ENCODE measurements at regions not wholly inside any gene's neighbourhood (a gene's known extent, or its start where the extent isn't known, plus 50 kb on each side); places are given as distances from the start of the nearest gene placed in this dataset.

DNA sequence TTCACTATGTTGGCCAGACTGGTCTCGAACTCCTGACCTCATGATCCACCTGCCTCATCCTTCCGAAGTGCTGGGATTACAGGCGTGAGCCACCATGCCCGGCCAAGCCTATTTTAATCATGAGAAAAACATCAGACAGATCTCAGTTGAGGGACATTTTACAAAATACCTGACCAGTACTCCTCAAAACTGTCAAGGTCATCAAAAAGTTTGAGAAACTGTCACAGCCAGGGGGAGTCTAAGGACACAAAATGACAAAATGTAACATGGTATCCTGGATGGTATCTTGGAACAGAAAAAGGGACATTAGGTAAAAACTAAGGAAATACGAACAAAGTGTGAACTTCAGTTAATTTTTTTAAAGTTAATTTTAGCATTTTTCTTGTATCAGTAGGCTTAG, 219.8 kb upstream of the PPP1R3A start:
- no peak for DNase-seq (ENCODE audit: low read depth)
- TF ChIP-seq, protein P1, sequence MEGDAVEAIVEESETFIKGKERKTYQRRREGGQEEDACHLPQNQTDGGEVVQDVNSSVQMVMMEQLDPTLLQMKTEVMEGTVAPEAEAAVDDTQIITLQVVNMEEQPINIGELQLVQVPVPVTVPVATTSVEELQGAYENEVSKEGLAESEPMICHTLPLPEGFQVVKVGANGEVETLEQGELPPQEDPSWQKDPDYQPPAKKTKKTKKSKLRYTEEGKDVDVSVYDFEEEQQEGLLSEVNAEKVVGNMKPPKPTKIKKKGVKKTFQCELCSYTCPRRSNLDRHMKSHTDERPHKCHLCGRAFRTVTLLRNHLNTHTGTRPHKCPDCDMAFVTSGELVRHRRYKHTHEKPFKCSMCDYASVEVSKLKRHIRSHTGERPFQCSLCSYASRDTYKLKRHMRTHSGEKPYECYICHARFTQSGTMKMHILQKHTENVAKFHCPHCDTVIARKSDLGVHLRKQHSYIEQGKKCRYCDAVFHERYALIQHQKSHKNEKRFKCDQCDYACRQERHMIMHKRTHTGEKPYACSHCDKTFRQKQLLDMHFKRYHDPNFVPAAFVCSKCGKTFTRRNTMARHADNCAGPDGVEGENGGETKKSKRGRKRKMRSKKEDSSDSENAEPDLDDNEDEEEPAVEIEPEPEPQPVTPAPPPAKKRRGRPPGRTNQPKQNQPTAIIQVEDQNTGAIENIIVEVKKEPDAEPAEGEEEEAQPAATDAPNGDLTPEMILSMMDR (IDR thresholded peaks at IDR 0.05; ENCODE audit: low read length, missing control alignments) = no peak

DNA sequence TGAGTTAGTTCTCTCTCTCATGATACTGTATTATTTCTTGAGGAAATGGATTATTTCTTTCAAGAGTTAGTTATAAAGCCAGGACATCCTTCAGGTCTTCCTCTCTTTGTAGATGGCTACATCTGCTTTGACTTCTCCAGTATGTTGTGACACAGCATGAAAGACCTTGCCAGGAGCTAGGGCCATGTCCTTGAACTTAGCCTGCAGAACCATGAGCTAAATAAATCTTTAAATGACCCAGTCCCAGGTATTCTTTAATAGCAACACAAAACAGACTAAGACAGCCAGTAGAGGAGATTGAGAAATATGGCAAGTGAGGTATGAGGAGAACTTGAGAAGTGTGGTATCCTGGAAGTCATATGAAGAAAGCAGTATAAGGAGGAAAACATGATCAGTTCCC, 214.9 kb upstream of the PPP1R3A start:
- DNase-seq (ENCODE audit: low read depth) = no peak
- TF ChIP-seq, protein P1 (IDR thresholded peaks at IDR 0.05; ENCODE audit: low read length, missing control alignments) = no peak
- no peak overlapping the region for H3K4me3 ChIP-seq (replicated peaks; ENCODE audit: low read depth, low read length)

More for the DNA sequence above, 219.8 kb upstream of the PPP1R3A start:
- no peak overlapping the region for H3K4me3 ChIP-seq (replicated peaks; ENCODE audit: low read depth, low read length)

DNA sequence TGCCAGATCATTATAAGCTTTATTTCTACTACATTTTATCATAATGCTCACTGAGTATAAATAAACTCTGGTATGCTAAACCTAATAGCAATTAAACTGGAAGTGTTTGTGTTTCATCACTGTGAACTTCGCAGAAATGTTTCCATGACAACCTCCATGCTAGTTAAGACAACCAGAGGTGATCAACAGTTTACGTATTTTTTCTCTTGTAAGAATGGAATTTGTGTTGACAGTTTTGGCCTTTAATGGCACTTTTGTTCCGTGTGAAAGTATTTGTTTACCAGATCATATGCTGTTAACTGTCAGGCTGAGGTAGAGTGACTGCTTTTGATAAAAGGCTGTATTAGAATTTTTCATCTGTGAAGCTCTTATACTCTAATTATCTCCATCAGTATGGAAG, 212.1 kb upstream of the PPP1R3A start:
- DNase-seq (ENCODE audit: low read depth) = no peak
- TF ChIP-seq, protein P1 (IDR thresholded peaks at IDR 0.05; ENCODE audit: low read length, missing control alignments) = no peak
- no peak overlapping the region for H3K4me3 ChIP-seq (replicated peaks; ENCODE audit: low read depth, low read length)

DNA sequence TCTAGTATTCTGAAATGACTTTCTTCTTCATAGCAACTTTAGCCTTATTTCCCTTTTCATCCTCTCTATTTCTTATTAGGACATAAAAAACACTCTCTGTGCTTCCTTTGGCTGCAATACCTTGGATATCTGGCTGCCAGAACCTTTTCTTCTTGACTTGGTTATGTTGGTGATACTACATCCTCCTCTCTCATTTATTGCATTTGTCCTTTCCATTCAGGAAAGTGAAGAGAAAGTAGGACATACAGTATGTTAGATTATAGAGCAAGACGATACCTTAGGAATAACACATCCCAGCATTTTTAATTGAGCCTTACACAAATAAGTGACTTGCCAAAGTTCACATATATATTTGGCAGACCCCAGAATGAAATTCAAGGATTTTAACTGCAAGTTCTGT, 210.1 kb upstream of the PPP1R3A start:
- no peak overlapping the region for H3K4me3 ChIP-seq (replicated peaks; ENCODE audit: low read depth, low read length)
- DNase-seq (ENCODE audit: low read depth) = no peak
- TF ChIP-seq, protein P1 (IDR thresholded peaks at IDR 0.05; ENCODE audit: low read length, missing control alignments) = no peak

DNA sequence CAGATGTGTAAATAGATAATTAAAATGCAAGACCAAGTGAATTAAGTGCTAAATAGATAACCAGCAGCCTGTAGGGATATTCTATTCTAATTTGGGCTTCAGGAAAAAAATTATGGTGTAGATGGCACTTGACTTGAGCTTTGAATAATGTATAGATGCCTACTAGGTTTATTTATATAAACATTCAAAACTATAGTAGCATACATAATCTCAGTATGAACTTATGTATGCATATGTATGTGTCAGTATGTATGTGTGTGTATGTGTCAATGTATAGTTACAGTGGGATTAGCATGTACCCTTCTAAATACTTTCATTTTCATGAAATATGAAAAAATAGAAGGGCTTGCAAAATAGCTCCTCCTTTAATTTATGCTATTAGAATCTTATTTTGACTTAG, 207.3 kb upstream of the PPP1R3A start:
- no peak overlapping the region for H3K4me3 ChIP-seq (replicated peaks; ENCODE audit: low read depth, low read length)
- no peak for DNase-seq (ENCODE audit: low read depth)
- TF ChIP-seq, protein P1 (IDR thresholded peaks at IDR 0.05; ENCODE audit: low read length, missing control alignments) = no peak

DNA sequence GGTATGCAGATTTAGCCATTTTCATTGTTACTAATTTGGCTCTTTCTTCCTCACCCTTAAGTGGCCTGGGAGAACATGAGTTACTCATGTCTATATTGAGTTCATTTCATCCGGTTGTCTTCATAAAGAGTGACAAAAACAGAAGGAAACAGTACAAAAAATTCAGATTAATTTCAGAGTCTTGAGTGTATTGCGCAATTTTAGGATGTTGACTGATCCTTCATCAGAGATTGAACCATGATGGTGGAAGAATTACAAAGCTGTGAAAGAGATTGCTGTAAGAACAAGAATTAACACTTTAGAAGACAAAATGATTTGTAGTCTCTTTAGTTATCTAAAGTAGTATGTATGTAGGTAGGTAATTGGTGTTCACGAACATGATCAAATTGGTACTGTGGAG, 194.0 kb upstream of the PPP1R3A start:
- TF ChIP-seq, protein P1 (IDR thresholded peaks at IDR 0.05; ENCODE audit: low read length, missing control alignments) = no peak
- no peak overlapping the region for H3K4me3 ChIP-seq (replicated peaks; ENCODE audit: low read depth, low read length)
- DNase-seq (ENCODE audit: low read depth) = no peak

DNA sequence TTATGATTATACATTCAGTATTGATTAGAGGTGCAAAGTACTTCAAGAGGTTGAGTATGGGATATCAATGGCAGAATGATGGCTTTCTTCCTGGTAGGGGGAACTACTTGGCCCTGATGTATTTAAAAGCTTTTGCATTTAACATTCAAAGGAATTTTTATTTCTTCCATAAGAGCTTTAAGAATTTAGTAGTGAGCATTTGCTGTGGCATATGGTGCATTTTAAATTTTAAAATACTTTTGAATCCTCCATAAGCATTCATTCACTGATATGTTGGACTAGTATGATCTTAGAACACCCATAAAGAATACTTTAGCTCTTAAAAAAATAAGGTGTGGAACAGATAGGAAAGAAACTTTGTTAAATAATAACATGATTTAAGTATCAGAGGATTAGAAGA, 191.9 kb upstream of the PPP1R3A start:
- TF ChIP-seq, protein P1 (IDR thresholded peaks at IDR 0.05; ENCODE audit: low read length, missing control alignments) = no peak
- no peak for DNase-seq (ENCODE audit: low read depth)
- no peak overlapping the region for H3K4me3 ChIP-seq (replicated peaks; ENCODE audit: low read depth, low read length)

Data from fibroblast of pulmonary artery (primary cell).